Stimulated activated naive CD8-positive, alpha-beta T cell treated with anti-CD3 and anti-CD28 coated beads, Interleukin-15, amount 100 ng/mL, for 72 hours (primary cell): ENCODE measurements at regions not wholly inside any gene's neighbourhood (a gene's known extent, or its start where the extent isn't known, plus 50 kb on each side); places are given as distances from the start of the nearest gene placed in this dataset.
"Not testable (repeated sequence)": the region's sequence is repeated elsewhere in the genome, so short reads cannot be mapped to it uniquely, and the experiment has no call there.

ENCODE experiments used
- ATAC-seq: fragments of 150-1000 bp; cut with Tn5 transposase; 2 replicates; pipeline ENCODE4 v1.10.0; 2021; ENCODE audit warnings: mild to moderate bottlenecking, moderate library complexity
- DNase-seq, 2 donors: peaks; one replicate each; pipeline ENCODE4 v3.0.0; 2021 to 2022
- H3K27ac Mint-ChIP-seq, 2 donors: one replicate each; pipeline ENCODE4 v1.8.0; 2022; ENCODE audit warnings: mild to moderate bottlenecking in 2 of 2, mixed read lengths in 2 of 2, moderate library complexity in 2 of 2
- H3K27me3 Mint-ChIP-seq: one replicate; pipeline ENCODE4 v1.8.0; 2022; ENCODE audit warnings: mixed read lengths
- H3K4me1 Mint-ChIP-seq: one replicate; pipeline ENCODE4 v1.8.0; 2022; ENCODE audit warnings: mild to moderate bottlenecking, mixed read lengths
- H3K4me3 Mint-ChIP-seq, 2 donors: one replicate each; pipeline ENCODE4 v1.8.0; 2022; ENCODE audit warnings: mild to moderate bottlenecking in 2 of 2, mixed read lengths in 2 of 2, moderate library complexity in 1 of 2
- H3K9me3 Mint-ChIP-seq, 2 donors: one replicate each; pipeline ENCODE4 v1.8.0; 2022; ENCODE audit warnings: mixed read lengths in 2 of 2

DNA sequence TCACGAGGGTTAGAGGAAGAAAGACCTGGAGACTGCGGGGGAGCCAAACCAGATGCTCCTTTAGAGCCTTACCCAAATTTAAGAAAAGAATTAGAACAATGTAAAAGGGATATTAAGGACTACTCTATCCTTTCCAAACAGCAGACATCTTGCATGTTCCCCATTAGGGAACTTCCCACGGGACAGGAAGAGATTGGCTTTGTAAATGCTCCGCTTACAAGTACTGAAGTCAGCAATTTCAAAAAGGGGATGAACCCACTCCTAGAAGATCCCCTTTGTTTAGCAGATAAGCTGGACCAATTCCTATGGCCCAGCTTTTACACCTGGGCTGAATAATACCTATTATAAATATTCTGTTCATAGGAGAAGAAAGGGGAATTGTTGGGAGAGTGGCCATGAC, 74.2 kb downstream of the APOBEC1 start:
- Mint-ChIP-seq H3K27me3 (no peaks in the 10 kb centered on the region), H3K27ac (no peak overlapping the region)

GRCh38 chr12:7590085-7590484, 75.6 kb downstream of the APOBEC1 start:
- H3K27me3 Mint-ChIP-seq, result peaks cover 11% of the 10 kb centered on the region
- H3K4me1 Mint-ChIP-seq, H3K9me3 Mint-ChIP-seq, H3K27ac Mint-ChIP-seq, H3K4me3 Mint-ChIP-seq, ATAC-seq, DNase-seq: not testable (repeated sequence)

More for the DNA sequence above, 74.2 kb downstream of the APOBEC1 start:
- Mint-ChIP-seq H3K4me3 (no peak overlapping the region), H3K4me1 (peaks cover 8% of the 10 kb centered on the region), H3K9me3 (no peaks in the 10 kb centered on the region)
- ATAC-seq (no peak), DNase-seq (no peak)

DNA sequence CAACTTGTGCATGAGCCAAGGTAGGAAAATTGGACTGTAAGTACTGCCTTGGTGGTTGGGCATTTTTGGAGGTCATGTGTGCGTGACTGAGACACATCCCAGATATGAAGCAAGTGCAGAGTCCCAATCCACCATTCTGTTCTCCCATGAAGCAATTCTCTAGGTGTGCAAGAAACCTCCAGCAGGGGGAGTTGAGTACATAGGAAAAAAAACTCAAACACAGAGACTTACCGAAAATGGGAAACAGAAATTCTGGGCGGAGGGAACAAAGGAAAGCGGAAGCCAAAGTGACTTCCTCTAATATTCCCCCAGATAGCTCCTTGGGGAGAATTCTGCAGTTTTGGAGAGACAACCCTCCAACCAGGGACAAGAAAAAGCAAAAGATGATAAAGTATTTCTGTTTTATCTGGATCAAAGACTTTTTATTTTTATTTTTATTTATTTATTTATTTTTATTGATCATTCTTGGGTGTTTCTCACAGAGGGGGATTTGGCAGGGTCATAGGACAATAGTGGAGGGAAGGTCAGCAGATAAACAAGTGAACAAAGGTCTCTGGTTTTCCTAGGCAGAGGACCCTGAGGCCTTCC, 76.9 kb downstream of the APOBEC1 start:
- Mint-ChIP-seq H3K27me3 (peaks cover 22% of the 10 kb centered on the region), H3K4me3 (peak overlapping the region in 1 of 2 donors; percentile 47)
- not testable (repeated sequence) for H3K9me3 Mint-ChIP-seq, H3K4me1 Mint-ChIP-seq, H3K27ac Mint-ChIP-seq
- peak; percentile 64 for ATAC-seq
- DNase-seq, result peak; percentile 23 to 34

GRCh38 chr12:7584137-7584536, 80.6 kb upstream of the CD163 start:
- peak in 1 of 2 donors; percentile 15 for DNase-seq
- not testable (repeated sequence) for H3K27ac Mint-ChIP-seq, H3K4me3 Mint-ChIP-seq, ATAC-seq
- peaks cover 39% of the 10 kb centered on the region for H3K27me3 Mint-ChIP-seq
- peaks cover 10 to 23% of the 10 kb centered on the region in 2 donors for H3K9me3 Mint-ChIP-seq
- peaks cover 15% of the 10 kb centered on the region for H3K4me1 Mint-ChIP-seq

- Mint-ChIP-seq H3K27ac (no peak overlapping the region), H3K9me3 (peaks cover 15 to 23% of the 10 kb centered on the region in 2 donors), H3K4me1 (peaks cover 8% of the 10 kb centered on the region), H3K4me3 (no peak overlapping the region), H3K27me3 (peaks cover 39% of the 10 kb centered on the region)
- DNase-seq, result no peak
- no peak for ATAC-seq
These were observed 79.9 kb upstream of the CD163 start for GRCh38 chr12:7583471-7583870.

DNA sequence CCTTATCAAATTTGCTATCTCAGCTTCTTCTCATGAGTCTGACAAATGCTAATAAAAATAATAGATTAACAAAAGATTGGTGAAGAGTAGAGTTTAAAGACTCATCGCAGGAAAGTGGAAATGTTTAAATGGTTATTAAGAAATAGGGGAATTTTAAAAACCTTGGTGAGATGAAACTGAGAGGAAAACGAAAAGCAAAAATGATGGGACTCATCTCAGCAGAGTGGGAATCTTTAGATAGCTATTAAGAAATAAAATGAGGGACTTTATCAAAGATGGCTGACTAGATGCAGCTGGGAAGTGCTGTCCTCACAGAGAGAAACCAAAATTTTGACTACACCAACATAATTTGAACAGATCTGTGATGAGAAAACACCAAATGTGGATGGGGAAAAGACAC, 79.2 kb upstream of the CD163 start:
- H3K27me3 Mint-ChIP-seq, result peaks cover 39% of the 10 kb centered on the region
- no peak for DNase-seq
- H3K4me1 Mint-ChIP-seq, result peaks cover 7% of the 10 kb centered on the region
- peaks cover 15 to 23% of the 10 kb centered on the region in 2 donors for H3K9me3 Mint-ChIP-seq
- ATAC-seq, result no peak
- H3K4me3 Mint-ChIP-seq, result no peak overlapping the region
- no peak overlapping the region for H3K27ac Mint-ChIP-seq

- Mint-ChIP-seq H3K27me3 (peaks cover 39% of the 10 kb centered on the region), H3K4me1 (peaks cover 7% of the 10 kb centered on the region), H3K9me3 (peaks cover 15 to 23% of the 10 kb centered on the region in 2 donors), H3K27ac (no peak overlapping the region), H3K4me3 (no peak overlapping the region)
- DNase-seq (peak in 1 of 2 donors; percentile 14), ATAC-seq (peak; percentile 42)
These were observed 78.0 kb upstream of the CD163 start for GRCh38 chr12:7581625-7582024.

GRCh38 chr12:7581046-7581445, 77.5 kb upstream of the CD163 start:
- ATAC-seq (no peak), DNase-seq (no peak)
- peaks cover 38% of the 10 kb centered on the region for H3K27me3 Mint-ChIP-seq
- H3K9me3 Mint-ChIP-seq, result peaks cover 15 to 23% of the 10 kb centered on the region in 2 donors
- H3K4me1 Mint-ChIP-seq, result peaks cover 7% of the 10 kb centered on the region
- no peak overlapping the region for H3K4me3 Mint-ChIP-seq
- no peak overlapping the region for H3K27ac Mint-ChIP-seq

DNA sequence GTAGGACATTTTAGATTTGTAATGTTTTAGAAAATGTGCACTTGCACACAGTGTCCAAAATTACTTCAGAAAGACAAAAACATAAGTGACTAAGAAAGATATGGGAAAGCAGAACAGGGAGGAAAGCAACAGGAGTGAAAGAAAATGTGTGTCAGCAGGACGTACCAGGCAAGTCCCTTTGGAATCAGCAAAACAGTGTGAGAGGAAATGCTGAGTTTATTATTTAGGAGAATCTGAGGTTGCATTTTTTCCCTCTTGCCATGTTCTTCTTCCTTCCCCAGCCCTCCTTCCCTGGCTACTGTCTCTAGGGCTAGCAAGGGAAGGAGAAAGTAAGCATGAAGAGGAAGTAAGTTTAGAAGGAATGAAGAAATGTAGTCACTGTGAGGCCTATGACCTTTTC, 67.7 kb upstream of the CD163 start:
- DNase-seq (no peak), ATAC-seq (no peak)
- H3K4me3 Mint-ChIP-seq, result no peak overlapping the region
- H3K27ac Mint-ChIP-seq, result no peak overlapping the region
- no peaks in the 10 kb centered on the region for H3K9me3 Mint-ChIP-seq
- H3K4me1 Mint-ChIP-seq, result no peaks in the 10 kb centered on the region
- H3K27me3 Mint-ChIP-seq, result peaks cover 9% of the 10 kb centered on the region

GRCh38 chr12:7557227-7557626, 53.6 kb upstream of the CD163 start:
- Mint-ChIP-seq H3K27me3 (peaks cover 48% of the 10 kb centered on the region), H3K4me1 (no peaks in the 10 kb centered on the region), H3K9me3 (peaks cover 0 to under 1% of the 10 kb centered on the region in 2 donors), H3K4me3 (no peak overlapping the region), H3K27ac (no peak overlapping the region)
- ATAC-seq (no peak), DNase-seq (no peak)

GRCh38 chr12:7555752-7556151, 52.2 kb upstream of the CD163 start:
- Mint-ChIP-seq H3K27ac (no peak overlapping the region), H3K4me3 (no peak overlapping the region), H3K27me3 (peaks cover 42% of the 10 kb centered on the region), H3K4me1 (no peaks in the 10 kb centered on the region), H3K9me3 (peaks cover 11 to 15% of the 10 kb centered on the region in 2 donors)
- ATAC-seq (no peak), DNase-seq (no peak)

DNA sequence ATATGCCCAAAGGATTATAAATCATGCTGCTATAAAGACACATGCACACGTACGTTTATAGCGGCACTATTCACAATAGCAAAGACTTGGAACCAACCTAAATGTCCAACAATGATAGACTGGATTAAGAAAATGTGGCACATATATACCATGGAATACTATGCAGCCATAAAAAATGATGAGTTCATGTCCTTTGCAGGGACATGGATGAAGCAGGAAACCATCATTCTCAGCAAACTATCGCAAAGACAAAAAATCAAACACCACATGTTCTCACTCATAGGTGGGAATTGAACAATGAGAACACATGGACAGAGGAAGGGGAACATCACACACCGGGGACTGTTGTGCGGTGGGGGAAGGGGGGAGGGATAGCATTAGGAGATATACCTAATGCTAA, 51.3 kb upstream of the CD163 start:
- DNase-seq, H3K27ac Mint-ChIP-seq, H3K4me3 Mint-ChIP-seq, H3K4me1 Mint-ChIP-seq, ATAC-seq: not testable (repeated sequence)
- peaks cover 11 to 20% of the 10 kb centered on the region in 2 donors for H3K9me3 Mint-ChIP-seq
- H3K27me3 Mint-ChIP-seq, result peaks cover 33% of the 10 kb centered on the region
